GM12874 (cell line): ENCODE measurements at regions not wholly inside any gene's neighbourhood (a gene's known extent, or its start where the extent isn't known, plus 50 kb on each side); places are given as distances from the start of the nearest gene placed in this dataset.

Source experiments
- TF ChIP-seq, protein P1 (sequence below): IDR thresholded peaks from 2 replicates; pipeline ENCODE4 v1.5.1; 2011; ENCODE audit warnings: low read depth, mild to moderate bottlenecking, control low read depth, low read length, moderate library complexity; ENCODE audit not compliant: insufficient read depth

DNA sequence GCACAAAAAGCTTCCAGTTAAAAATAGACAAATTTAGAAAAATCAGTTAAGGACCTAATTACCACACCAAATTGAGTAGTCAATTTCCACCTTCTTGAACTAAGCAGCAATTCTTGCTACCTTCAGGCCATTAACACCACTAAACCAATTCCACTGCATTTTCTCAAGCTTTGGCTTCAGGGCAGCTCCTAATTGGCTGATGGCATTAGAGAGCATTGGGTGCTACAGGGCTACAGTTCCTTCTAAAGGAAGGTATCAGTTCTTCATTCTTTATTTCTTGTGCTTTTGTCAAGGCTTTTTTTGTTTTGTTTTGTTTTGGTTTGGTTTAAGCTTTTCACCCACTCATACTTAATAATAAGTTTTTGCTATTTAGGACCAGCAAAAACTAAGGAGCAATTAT, 90.2 kb upstream of the FAM241A start:
- TF ChIP-seq, protein P1, sequence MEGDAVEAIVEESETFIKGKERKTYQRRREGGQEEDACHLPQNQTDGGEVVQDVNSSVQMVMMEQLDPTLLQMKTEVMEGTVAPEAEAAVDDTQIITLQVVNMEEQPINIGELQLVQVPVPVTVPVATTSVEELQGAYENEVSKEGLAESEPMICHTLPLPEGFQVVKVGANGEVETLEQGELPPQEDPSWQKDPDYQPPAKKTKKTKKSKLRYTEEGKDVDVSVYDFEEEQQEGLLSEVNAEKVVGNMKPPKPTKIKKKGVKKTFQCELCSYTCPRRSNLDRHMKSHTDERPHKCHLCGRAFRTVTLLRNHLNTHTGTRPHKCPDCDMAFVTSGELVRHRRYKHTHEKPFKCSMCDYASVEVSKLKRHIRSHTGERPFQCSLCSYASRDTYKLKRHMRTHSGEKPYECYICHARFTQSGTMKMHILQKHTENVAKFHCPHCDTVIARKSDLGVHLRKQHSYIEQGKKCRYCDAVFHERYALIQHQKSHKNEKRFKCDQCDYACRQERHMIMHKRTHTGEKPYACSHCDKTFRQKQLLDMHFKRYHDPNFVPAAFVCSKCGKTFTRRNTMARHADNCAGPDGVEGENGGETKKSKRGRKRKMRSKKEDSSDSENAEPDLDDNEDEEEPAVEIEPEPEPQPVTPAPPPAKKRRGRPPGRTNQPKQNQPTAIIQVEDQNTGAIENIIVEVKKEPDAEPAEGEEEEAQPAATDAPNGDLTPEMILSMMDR: no peak

DNA sequence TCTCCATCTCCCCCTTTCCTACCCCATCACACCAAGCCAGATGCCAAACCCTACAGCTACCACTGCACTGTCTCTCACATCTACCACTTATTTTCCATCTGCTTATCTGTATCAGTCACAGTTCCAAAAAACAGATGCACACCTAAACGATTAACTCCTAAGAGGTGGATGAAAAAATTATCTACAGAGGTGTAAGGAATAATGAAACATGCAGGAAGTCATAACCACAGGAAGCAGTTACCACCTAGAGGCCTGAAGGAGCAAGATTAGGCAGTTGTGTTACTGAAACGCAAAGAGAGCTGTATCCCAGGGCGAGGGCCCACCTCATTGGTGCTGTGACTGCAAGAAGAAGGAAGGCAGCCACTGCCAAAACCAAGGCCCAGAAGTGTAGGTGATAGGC, 87.8 kb upstream of the FAM241A start:
- TF ChIP-seq, protein P1: no peak

DNA sequence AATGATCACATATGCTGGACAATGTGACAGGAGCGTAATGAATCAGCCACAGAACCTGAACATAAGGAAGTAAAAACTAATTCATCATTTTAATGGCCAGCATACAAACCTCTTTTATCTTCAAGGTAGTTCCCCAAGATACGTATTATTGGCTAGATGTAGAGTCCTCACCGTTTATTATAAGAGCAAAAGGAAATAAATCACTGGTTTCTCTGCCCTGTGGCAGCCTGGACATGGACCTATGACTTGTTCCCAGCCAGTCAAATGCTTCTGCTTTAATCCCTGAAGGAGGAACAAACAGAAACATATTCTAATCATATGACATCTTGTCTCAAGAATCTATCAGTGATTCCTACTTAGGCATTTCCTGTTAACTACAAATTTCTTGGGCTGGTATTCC, 86.8 kb upstream of the FAM241A start:
- TF ChIP-seq, protein P1: no peak

DNA sequence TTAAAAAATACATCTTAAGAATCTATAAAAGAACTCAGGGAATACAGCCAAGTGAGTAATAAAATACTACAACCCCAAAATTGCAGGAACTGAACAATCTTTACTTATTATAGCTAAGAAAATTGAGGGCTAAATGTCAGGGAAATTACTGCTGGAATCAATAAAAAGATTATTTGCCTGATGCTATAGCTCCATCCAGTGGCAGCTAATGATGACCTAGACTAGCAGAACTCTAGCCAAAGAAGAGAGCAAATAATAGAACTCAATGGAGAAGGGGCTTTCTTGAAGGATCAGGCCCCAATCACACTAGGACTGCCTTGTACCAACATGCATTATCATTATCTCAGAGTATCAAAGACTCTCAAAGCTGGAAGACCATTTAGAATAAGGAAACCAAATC, 85.0 kb upstream of the FAM241A start:
- TF ChIP-seq, protein P1: peak; percentile 46; the same call in 1 of the 2 replicates

DNA sequence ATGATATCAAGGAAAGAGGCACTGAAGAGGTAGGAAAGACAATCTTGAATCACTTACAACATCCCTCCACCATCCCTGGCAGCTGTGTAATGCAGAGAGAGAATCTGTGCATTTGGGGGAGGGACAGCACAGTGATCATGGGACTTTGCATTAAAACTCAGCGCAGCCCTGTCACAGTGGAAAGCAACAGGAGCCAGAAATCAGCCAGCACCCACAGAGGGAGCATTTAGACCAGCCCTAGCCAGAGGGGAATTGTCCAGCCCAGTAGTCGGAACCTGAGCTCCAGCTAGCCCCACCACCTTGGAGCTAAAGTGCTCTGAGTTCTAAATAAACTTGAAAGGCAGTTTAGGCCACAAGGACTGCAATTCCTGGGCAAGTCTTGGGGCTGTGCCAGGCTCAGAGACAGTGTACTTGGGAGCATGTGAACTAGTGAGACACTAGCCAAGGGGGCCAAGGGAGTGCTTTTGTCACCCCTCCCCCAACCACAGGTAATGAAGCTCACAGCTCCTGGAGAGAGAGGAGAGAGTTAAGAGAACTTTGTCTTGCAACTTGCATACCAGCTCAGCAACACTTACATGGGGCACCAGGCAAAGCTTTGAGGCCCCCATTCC, 83.9 kb upstream of the FAM241A start:
- TF ChIP-seq, protein P1: no peak

DNA sequence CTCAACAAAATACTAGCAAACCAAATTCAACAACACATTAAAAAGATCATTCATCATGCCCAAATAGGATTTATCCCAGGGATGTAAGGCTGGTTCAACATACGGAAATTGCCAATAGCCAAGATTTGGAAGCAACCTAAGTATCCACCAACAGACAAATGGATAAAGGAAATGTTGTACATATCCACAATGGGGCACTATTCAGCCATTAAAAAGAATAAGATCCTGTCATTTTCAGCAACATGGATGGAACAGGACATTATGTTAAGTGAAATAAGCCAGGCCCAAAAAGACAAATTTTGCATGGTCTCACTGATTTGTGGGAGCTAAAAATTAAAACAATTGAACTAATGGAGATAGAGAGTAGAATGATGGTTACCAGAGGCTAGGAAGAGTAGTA, 82.0 kb upstream of the FAM241A start:
- TF ChIP-seq, protein P1: no peak

DNA sequence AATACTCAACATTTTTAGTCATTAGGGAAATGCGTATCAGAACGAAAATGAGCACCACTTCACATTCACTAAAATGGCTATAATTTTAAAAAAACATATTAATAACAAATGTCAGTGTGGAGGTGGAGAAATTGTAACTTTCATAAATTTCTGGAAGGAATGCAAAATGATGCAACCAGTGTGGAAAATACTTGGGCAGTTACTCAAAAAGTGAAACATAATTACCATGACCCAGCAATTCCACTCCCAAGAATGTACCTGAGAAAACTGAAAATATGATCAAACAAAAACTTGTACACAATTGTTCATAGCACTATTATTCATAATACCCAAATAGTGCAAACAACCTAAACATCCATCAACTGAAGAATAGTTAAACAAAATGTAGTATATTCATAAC, 76.1 kb upstream of the FAM241A start:
- TF ChIP-seq, protein P1: no peak
